HG02938 (cell line): ENCODE measurements at regions not wholly inside any gene's neighbourhood (a gene's known extent, or its start where the extent isn't known, plus 50 kb on each side); places are given as distances from the start of the nearest gene placed in this dataset.

ENCODE experiments used
- ATAC-seq: cut with Tn5 transposase; IDR thresholded peaks from one replicate; pipeline ENCODE4 v1.9.1; 2021; ENCODE audit warnings: mild to moderate bottlenecking, moderate library complexity; ENCODE audit not compliant: unreplicated experiment

GRCh38 chr2:161090411-161090810 lies 69.8 kb upstream of the TANK start:
- ATAC-seq, result peak; percentile 71

- no peak for ATAC-seq
Measured at GRCh38 chr2:161095314-161095713, 64.9 kb upstream of the TANK start.

GRCh38 chr2:161096336-161096735 lies 63.9 kb upstream of the TANK start:
- ATAC-seq, result no peak

DNA sequence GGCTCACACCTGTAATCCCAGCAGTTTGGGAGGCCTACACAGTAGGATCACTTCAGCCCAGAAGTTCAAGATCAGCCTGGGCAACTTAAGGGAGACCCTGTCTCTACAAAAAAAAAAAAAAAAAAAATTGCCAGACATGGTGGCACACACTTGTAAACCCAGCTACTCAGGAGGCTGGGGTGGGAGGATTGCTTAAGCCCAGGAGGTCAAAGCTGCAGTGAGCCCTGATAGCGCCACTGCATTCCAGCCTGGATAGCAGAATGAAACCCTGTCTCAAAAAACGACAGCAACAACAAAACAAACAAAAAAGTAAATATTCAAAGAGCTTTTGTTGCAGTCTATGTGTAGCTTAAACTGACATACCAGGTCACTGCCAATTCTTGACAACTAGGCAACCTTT lies 63.1 kb upstream of the TANK start:
- ATAC-seq, result no peak

GRCh38 chr2:161100211-161100895 lies 59.9 kb upstream of the TANK start:
- ATAC-seq, result no peak

DNA sequence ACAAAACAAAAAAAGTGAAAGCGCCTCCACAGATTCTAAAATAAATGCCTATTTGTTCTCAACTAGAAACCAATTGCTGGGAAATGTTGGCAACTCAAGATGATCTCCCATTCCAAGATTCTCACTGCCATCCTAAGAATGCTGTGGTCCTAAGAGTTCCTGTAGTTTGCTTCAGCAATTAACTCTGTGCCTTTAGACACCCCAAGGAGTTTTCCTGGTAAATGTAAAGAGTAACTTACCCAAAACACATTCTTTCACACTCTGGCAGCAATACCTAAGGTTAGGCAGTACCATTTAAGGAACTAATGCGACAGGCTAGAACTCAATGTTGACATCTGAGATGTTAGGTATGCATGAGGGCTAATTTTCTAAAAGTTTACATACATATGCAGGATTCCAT lies 58.8 kb upstream of the TANK start:
- ATAC-seq, result no peak

- ATAC-seq, result no peak
Measured at GRCh38 chr2:161102770-161103450, 57.3 kb upstream of the TANK start.

GRCh38 chr2:161103451-161103831 lies 56.8 kb upstream of the TANK start:
- ATAC-seq, result no peak

GRCh38 chr2:161104054-161104553 lies 56.1 kb upstream of the TANK start:
- peak; percentile 95 for ATAC-seq

DNA sequence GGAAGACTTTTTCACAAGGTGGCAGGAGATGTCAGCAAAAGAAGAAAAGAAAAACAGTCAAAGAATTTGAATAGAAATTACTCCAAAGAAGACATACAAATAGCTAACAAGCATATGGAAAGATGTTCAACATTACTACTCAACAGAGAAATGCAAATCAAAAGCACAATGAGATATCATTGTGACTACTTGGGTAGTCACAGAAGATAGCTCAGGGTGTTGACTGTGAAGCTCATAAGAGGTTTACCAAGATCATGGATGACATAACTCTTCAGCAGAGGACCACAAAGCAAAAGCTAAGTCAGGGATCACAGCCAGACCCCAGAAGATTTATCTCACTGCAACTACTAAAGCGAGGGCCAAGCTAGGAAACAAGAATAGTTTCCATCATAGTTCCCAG lies 53.0 kb upstream of the TANK start:
- ATAC-seq, result no peak
